ENCODE measurements at regions not wholly inside any gene's neighbourhood (a gene's known extent, or its start where the extent isn't known, plus 50 kb on each side); places are given as distances from the start of the nearest gene placed in this dataset.

DNA sequence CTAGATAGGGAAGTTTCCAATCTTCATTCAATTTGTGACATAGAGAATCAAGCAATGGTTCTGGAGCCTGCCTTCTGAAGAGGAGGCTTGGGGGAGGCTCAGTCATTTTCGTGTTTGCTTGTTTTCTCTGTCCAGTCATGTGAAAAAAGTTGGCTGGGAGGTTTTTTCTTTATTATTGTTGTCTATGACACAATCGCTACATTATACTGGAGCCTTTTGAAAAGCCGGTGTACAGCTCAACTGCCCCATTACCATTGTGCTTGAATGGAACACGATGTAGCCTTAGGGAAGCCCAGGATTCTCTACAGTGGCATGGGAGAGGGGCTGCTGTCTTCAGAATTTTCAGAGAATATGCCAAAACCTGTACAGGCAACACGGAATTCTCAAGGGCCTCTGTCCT is 57.9 kb upstream of the NCAM1 start:
- no peak for DNase-seq (ENCODE audit: low read depth)

GRCh38 chr11:112911124-112911523 is 50.1 kb upstream of the NCAM1 start:
- no peak for DNase-seq (ENCODE audit: low read depth)

All from stimulated activated CD4-positive, alpha-beta T cell treated with anti-CD3 and anti-CD28 coated beads, Interleukin-2, amount 100 ng/mL, for 4 hours (primary cell).